ENCODE measurements at regions not wholly inside any gene's neighbourhood (a gene's known extent, or its start where the extent isn't known, plus 50 kb on each side); places are given as distances from the start of the nearest gene placed in this dataset.

- no peak for TF ChIP-seq POLR2A (IDR thresholded peaks at IDR 0.05; ENCODE audit: insufficient read depth in 1 of 2, low read depth in 2 of 2, low read length in 2 of 2)
- TF ChIP-seq CREB1 (IDR thresholded peaks at IDR 0.05), result no peak
- no peak for TF ChIP-seq CREB1 (CRISPR knock-in tag; IDR thresholded peaks at IDR 0.05)
- TF ChIP-seq EP300 (IDR thresholded peaks at IDR 0.05; ENCODE audit: low read depth in 2 of 2, low read length in 2 of 2), result no peak
- no peak for TF ChIP-seq EP300 (CRISPR knock-in tag; IDR thresholded peaks at IDR 0.05; ENCODE audit: borderline replicate concordance)
- no peak for TF ChIP-seq MIER3 (CRISPR knock-in tag; IDR thresholded peaks at IDR 0.05; ENCODE audit: borderline replicate concordance)
- TF ChIP-seq ZNF3 (CRISPR knock-in tag; IDR thresholded peaks at IDR 0.05), result no peak
- TF ChIP-seq ARID2 (CRISPR knock-in tag; IDR thresholded peaks at IDR 0.05; ENCODE audit: borderline replicate concordance), result no peak
- TF ChIP-seq CEBPZ (IDR thresholded peaks at IDR 0.05; ENCODE audit: low read length), result no peak
- TF ChIP-seq ZNF562 (CRISPR knock-in tag; IDR thresholded peaks at IDR 0.05; ENCODE audit: borderline replicate concordance), result no peak
- TF ChIP-seq ADNP (CRISPR knock-in tag; IDR thresholded peaks at IDR 0.05), result no peak
- no peak for TF ChIP-seq KDM6A (CRISPR knock-in tag; IDR thresholded peaks at IDR 0.05; ENCODE audit: low read depth)
Observed at GRCh38 chr6:9039258-9039657, 603.9 kb upstream of the SLC35B3 start.

Data from HepG2 (cell line).